T-helper 2 cell (primary cell): ENCODE measurements at regions not wholly inside any gene's neighbourhood (a gene's known extent, or its start where the extent isn't known, plus 50 kb on each side); places are given as distances from the start of the nearest gene placed in this dataset.

Experiments used
- DNase-seq, 5 experiments: peaks; one replicate each; pipeline versions ENCODE4 v3.0.0 to v3.0.0-alpha.2; 2012 to 2022

DNA sequence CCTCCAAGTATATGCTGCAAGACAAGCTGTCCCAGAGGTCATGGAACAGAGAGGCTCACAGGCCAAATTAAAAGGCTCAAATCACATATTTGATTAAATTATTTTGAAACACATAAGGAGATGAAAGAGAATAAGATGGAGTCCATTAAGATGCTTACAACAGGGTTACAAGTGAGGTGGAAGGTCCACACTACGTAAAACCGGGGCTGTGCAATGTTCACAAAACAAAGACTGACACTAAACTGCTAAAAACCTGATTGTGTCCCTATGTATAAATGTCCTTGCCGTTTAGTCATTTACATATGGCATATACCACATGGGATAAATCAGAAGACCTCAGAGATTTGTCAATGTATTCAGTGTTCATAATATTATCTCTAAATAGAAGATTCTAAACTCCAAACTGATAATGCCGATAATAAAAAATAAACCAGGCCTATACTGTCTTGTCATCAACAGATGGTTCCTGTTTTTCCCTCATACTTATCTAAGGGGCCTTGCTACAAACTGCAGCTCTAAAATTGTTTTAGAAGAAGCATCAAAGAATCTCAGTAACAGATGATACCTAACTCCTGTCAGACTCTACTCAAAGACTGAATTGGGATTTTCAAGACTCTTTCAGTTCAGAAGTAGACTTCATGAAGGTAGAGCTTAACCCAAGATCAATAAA, 51.8 kb upstream of the RIPOR2 start:
- DNase-seq, result no peak

DNA sequence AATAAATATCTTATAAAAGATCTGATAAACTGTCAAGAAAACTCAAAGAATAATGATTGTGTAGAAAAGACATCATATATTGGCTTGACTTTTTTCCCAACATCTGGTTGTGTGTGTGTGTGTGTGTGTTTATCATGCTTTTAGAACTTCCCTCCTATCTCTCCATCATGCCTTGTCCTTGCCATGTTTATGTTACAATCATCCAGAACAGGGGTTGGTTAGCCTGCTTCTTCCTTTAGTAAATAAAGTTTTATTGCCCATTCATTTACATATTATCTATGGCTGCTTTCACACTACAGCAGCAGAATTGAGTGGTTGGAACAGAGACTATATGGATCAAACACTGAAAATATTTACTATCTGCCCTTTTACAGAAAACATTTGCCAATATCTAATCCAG, 52.8 kb upstream of the RIPOR2 start:
- DNase-seq, result no peak

DNA sequence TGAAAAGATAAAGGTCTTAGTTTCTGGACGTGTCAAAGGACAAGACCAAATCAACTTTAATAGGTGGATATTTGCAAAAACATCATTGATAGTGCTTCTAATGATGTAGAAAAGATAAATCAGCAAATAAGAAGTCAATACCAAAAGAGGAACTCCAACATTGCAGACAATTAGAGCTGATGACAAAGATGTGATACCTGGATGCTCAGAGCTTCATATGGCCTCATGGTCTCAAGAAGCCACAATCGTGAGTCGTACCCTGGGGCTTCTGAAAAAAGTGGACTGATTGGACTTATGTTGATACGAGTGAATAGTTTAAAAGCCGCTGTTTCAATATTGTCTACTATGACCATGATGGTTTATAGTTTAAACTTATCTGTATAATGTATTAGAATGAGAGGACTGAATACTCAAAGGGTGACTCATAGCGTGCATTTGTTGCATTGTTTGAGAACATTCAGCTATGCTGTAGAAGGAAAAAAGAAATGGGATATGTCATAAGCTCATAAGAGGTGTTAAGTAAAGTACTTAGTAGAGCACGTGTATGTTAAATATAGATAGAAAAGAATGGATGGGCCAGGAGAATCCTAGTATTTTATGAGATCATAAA, 54.6 kb upstream of the RIPOR2 start:
- DNase-seq, result no peak

DNA sequence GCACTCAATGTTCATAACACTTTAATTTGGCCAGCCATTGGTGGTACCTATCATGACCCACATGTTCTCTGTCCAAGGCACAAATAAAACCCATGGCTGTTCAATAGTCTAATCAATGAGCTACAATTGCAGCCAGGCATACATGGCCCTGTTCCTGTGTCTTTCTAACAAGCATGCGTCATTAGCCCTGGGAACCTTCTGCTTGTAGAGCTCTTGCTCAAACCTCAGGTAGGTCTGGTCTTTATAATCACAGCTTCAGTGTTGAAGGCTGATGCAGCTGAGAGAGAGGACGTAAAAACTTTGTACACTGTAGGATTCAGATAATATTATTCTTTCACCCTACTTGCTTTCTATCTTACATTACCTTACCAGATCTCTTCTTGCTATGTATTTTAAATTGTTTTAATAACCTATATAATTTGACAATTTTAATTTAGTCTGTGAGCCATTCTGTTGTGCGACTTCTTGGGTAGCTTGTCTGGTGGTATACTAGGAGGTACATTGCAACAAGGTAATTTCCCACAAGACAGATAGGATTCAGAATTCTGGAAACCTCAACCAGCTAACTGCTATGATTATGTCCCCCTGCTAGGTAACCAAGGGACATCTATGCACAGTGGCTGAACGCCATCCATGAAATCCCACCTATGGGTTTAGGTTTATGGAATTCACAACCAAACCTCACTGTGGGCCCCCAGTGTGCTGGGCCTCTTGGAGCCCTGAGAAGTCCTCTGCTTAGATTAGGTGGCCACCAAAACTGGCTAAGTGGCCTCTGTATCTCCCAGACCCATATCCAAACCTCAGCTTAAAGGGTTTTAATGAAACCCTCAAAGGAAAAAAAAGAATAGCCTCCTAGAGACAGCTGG, 55.4 kb upstream of the RIPOR2 start:
- DNase-seq, result no peak

DNA sequence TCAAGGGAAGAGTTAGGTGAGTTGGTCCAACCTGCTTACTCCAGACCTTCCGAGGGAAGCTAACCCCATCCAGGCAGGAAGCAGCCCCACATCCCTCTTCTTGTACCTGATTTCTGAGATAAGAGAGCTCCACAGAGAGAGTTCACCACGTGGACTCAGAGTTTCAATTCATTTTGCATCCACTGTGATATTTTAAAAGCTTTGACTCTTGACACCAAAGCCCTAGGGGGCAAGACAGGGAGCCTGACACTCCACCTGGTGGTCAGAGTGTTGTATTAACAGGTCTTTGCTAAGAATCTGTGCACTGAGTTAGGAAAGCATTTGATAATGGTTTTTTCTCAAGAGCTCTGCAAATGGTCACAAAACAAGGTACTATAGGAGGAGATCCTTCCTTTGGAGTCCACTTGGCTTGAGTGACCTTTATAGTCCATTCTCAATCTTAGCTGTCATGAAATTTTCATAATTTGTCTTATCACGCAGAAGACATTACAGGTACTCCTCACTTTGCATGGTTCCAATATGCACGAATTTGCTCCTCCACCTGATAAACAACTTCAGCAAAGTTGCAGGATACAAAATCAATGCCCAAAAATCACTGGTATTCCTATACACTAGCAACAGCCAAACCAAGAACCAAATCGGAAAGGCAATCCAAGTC, 56.2 kb upstream of the RIPOR2 start:
- DNase-seq, result peak; percentile 15 to 86 (median 60)

DNA sequence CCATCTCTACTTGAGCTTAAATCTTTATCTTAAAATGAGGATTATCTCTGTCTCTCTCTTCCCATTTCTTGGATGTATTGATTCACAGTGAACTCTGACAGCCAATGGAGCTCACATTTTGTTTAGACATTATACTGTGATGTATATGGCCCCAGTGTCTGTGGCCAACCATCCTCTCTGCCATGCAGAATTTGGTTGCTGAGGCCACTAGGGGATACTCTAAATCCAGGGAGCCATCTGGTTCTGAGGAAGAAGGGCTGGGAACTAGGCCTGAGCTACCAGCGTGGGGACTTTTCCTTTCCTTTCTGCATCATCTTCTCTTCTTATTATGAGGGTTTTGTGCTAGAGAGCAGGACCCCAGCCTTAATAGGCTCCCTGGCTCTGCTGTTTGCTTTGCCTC, 59.1 kb upstream of the RIPOR2 start:
- no peak for DNase-seq

DNA sequence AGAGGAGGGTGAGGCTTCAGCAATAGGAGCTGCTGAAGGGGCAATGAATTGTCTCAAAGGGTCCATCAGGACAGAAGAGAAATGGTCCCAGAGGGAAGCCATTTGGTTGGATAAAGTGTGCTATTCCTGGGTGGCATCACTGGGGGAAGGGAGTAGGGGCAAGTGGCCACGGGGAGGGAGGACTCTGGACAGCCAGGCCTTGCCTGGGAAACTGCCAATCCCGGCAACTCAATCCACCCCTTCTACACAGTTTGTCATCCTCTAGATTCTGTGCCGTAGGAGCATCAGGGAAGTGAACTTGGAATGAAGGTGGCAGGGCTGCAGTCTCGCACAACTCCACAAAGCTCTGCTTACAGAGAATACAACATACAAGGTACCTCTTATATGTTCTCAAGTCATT, 59.5 kb upstream of the RIPOR2 start:
- no peak for DNase-seq

DNA sequence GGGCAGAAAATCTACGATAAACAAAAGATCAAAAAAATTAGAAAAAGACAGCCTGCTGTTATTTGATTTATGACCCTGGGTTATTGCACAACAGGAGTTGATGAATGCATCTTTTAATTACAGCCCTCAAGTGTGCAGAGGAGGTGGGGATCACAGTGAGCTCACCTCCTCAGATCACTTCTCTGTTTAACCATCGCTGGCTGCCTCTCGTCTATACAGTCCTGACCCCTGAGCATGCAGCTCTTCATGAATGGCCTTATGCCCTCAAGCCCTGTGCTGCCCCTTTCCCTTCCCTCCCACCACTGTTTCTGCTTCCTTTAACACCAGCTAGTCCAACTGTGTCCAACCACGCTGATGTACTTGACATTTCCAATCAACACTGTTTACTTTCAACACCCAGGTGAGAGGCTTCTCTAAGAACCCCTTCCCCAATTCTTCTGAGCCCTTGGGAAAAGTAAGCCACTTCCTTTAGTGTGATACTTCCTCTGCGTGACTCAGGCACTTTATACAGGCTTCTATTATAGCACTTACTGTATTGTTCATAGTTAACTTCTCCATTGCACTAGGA, 60.6 kb upstream of the RIPOR2 start:
- no peak for DNase-seq

DNA sequence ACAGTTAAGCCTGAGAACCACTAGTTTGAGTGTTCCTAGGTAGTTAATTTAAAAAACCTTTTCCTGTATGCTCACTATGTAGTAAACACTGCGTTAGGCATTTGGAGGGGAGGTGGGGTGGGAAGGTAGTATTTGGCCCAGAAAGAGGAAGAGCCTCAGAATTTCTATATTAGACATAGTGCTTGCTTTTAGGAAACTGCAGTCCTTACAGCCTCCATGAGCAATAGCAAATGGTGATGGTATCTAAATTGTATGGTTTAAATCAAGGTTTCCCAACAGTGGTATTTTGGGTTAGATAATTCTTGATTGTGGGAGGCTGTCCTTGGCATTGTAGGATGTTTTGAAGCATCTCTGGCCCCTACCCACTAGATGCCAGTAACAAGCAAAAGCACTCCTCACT, 61.5 kb upstream of the RIPOR2 start:
- no peak for DNase-seq

DNA sequence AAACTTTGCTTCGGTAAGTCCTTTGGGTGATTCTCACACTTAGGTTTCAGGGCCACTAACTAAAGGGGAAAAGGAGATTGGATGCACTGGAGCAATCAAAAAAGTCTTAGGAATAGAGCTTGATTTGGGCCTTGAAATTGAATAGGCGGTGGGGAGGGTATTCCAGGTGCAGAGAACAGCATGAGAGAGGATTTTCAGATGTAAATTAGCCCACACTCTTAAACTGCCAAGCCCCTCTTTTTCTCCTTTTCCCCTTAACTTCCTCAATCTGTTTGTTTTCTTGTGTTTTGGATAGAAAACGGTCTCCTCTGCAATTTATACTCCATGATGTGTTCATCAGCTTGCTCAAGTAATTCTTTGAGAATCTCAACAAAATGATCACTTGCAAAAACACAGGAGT, 62.1 kb upstream of the RIPOR2 start:
- DNase-seq, result no peak

DNA sequence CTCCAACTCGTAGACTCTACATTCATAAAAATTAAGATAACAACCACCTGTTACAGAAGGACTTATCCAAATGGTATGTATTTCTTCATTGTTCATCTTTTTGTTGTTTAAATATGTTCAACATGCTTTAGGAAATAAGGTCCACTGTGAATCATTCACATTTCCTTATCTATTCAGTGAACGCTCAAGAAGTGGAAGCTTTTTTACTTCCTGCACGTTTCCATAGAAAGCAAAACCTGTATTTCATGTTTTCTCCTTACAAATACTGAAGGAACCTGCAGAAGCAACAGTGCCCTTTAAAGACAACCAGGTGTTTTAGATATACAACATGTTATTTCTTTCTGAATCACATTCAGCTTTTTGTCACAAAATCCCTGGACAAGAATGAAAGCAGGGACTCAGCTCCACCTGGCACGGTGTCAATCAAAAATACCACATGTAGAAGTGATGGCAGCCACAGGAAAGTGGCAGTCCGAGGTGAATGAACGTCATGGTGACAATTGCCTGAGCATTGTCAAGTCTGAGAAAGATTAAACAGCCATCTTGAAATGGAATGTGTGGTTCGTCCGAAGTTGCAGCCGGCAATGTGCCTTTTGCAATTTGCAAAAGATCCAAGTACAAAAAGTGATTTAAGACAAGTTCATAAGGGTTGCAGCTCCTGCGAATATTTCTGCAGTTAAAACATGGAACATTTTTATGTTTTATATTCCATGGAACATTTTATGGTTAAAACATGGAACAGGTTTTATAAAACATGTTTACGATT, 66.7 kb upstream of the RIPOR2 start:
- DNase-seq, result no peak

DNA sequence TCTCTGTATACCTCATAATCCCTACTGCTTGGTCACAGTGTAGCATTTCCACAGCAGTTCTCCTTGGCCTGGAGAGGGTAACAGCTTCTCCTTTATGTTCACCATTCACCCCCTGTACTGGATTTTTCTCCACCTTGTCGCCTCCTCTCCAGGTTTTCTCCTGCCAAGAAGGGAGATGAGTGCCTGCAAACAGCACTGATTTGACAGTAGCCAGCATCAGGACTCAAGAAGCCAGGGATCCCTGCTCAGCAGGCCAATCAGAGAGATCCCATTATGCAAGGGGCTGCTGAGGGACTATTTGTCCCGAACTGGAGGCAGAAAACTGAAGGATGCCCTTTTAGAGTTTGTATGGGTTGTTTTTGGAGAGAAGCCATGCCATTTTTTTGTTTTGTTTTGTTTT, 68.6 kb upstream of the RIPOR2 start:
- no peak for DNase-seq

DNA sequence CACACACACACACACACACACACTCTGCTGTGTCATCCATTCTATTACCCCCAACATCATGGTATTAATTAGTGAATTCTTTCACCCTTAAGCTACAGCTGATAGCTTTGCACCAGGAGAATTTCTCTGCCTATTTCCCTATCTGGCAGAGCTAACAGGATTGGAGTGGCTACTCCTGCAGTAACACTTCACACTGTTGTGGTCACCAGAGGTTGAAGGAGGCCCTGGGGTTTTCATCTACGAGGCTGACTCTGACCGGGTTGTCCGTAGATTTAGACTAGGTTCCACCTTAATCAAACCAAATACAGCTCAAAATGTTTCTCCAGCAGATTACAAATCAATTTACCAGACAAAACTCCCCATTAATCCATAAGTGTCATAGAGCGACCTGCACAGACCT, 69.2 kb upstream of the RIPOR2 start:
- DNase-seq, result no peak

DNA sequence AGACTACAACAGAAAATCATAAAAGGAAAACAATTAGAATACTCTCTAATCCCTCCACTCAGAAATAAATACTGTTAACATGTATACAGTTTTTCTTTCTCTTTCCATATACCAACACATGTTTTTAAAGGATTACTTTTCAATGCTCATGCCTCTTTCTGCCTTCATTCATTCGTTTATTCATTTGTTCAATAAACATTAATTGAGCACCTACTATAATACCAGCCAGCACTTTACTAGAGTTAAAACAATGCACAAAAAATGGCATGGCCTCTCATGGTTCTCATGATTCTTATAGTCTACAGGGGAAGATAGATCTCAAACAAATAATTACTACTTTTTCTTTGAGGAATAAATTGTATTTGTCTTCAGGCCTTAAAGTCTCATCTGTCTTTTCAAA, 70.3 kb upstream of the RIPOR2 start:
- no peak for DNase-seq

DNA sequence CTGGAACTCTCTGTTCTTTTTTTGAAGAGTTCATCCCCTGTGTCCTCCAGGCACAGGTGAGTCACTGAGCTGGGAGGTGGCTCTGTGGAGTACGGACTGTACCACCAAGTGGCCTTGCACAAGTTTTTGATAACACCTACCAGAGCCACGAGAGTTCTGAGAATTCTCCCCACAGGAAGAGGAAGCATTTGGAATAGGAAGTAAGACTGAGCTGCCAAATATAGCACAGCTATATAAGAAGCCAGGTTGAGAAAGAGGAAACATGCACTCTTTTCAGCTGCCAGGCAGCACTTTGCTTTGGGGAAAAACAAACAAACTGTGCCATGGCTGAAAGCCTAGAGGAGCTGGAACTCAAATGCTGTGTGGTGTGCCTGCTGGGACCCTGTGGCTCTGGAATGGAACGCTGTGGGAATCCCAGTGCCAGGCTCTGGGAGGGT, 70.8 kb upstream of the RIPOR2 start:
- peak in 2 of 5 experiments; percentile 31 to 70 for DNase-seq

DNA sequence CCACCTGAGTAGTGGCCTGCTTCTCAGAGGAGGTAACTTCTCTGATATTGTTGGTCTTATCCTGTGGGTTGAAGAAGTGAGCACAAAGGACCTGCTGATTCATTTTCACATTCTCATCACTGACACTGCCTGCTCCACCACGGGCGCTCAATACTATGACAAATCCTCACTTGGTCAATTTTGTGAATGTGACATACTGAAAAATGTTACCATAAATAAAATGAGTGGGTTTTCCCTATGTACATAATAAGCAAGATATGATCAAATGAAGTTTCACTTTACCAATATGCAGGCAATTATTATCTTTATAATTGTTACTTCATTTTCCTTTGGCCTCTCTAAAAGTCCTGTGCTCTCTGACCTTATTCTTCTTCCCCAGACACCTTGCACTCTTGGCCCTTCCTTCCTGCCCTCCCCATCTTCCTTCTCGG, 71.5 kb upstream of the RIPOR2 start:
- DNase-seq, result peak in 1 of 5 experiments; percentile 73

DNA sequence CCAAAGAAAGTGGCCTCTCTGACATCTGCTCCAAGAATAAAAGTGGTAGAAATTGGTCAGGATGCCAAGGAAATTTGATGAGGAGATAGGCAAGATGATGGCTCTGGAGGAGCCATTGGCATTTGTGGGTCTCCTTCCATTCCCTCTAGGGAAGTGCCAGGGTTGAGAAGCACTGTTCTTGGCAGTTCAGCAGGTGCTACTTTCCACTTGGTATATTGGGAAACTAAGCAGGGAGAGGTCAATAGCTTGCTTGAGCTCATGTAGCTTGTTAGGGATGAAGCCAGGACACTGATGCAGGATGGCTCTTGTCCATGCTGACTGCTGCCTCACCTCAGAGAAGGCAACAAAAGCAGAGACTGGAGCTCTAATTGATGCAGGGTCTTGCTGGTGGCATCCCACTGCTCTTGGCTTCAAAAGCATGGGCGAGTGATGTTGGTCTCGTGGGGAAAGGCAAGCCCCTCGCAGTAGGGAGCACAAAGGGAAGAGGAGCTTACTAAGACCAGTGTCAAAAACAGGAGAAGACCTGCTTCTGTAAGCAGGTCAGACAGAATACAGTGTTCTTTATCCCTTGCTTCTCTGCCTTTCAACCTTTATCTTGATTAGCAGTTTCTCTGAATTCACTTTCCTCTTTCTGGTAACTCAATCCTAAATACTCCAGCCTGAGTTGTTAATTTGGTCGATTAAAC, 73.1 kb upstream of the RIPOR2 start:
- no peak for DNase-seq

DNA sequence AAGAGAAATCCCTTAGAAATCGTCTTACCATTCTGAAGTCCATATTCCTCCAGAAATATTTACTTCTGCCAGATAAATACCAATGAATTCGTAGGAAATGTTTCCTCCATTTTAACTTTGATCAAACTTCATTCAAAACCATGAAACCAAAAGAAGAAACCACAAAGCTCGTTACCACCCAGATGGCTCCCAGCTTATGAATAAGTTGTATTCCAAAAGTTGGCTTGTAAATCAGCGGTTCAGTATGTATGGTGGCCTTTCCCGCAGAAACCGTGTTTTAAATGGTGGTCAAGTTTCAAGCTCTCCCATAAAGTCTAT, 73.6 kb upstream of the RIPOR2 start:
- no peak for DNase-seq

DNA sequence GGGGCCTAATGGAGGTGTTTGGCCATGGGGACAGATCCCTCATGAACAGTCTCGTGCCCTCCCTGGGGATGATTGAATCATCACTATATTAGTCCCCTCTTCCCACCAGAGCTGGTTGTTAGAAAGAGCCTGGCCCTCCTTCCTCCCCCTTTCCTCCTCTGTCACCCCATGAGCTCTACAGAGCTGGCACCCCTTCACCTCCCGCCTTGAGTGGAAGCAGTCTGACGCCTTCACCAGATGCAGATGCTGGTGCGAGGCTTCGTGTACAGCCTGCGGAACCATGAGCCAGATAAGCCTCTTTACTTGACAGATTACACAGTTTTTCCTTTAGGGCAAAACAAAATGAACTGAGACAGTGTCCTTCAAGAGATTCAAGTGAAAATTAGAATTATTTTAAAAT, 74.4 kb upstream of the RIPOR2 start:
- no peak for DNase-seq

DNA sequence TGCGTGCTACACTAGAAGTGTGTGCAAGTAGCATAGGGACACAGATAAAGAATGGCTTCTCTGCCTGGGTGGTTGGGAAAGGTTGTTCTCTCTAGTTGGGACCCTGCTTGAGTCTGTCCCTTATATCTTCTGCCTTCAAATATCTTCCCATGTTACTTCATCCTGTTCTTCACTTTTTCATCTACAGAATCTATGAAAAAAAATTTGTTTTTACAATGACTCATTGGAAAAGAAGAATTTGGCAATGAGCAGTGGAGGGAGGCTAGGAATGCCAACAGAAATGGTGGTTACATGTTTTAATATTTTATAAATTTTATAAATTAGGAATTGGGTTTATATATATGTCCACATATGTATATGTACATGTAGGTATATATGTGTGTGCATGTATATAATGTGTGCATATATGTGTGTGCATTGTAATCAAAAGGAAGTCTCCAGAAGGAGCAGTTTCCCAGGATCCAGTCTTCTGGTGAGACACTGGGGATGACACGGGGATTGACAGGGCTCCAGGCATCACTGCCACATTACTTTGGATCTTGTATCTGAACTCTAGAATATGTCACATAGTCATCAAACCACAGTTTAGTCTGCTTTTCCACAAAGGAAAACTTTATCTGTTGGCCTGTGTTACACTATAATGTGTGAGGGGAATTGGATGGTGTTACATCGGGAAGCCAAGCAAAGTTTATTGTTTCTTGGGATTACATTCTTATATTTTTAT, 75.3 kb upstream of the RIPOR2 start:
- DNase-seq, result no peak

DNA sequence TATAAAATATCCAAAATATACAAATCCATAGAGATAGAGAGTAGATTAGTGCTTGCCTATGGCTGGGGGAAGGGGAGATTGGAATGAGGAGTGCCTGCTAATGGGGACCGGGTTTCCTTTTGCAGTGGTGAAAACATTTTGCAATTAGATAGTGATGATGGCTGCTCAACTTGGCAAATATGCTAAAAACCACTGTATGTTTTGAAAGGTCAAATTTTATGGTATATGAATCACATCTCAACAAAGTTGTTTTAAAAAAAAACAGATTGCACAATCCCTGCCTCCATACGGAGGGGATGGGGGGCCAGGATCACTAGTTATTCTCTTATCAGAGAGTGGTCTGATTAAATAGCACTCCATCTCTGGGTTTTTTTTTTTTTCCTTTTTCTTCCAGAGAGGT, 76.9 kb upstream of the RIPOR2 start:
- DNase-seq, result no peak
